ENCODE measurements at regions not wholly inside any gene's neighbourhood (a gene's known extent, or its start where the extent isn't known, plus 50 kb on each side); places are given as distances from the start of the nearest gene placed in this dataset.
"Not testable (repeated sequence)": the region's sequence is repeated elsewhere in the genome, so short reads cannot be mapped to it uniquely, and the experiment has no call there.

DNA sequence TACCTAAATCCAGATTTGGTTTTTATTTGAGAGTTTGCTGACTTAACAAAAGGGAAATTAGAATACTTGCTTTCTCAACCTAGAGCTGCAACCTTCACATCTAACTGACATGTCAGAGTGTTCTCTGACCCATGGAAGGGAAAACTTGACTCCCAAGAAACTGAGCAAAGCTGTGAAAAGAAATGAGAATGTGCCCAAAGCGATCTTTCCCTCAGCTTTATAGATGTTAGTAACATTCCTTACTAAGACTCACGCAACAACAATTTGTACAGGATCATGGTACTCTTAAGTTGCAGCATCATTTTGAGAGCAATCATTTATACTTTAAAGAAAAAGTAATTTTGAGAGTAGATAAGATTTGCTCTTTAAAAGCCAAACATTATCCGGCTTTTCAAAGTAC, 117.0 kb upstream of the FBXL7 start:
- DNase-seq: no peak

DNA sequence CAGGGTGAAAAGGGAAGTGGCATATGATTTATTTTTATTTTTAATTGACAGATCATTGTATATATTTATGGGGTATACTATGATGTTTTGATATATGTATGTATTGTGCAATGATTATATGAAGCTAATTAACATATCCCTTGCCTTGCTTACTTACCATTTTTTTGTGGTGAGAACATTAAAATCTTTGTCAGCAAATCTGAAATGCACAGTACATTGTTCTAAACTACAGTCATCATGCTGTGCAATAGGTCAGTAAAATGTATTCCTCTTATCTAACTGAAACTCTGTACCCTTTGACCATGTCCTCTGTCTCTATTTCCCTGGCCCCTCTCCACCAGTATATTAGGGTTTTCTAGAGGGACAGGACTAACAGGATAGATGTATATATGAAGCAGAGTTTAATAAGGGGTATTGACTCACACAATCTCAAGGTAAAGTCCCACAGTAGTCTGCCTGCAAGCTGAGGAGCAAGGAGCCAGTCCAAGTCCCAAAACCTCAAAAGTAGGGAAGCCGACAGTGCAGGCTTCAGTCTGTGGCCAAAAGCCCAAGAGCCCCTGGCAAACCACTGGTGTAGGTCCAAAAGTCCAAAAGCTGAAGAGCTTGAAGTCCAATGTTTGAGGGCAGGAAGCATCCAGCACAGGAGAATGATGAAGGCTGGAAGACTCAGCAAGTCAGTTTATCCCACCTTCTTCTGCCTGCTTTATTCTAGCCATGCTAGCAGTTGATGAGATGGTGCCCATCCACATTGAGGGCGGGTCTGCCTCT, 122.2 kb upstream of the FBXL7 start:
- no peak for DNase-seq

DNA sequence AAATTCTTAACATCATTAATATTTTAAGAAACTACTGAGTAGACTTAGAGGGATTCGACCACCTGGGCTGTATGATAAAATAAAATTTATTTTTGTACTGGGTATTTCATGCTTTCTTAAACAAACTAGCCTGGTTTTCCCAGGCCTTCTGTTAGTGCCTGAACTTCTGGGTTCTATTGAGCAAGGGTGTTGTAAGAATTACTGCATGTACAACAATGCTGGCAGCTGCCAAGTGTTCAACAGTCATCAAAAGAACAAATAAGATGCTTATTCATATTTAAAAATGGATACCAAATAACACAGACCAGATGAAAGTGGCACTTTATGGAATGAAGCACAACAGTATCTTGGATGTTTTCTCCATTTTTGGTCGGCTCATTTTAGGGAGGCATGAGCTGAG, 123.2 kb upstream of the FBXL7 start:
- no peak for DNase-seq

DNA sequence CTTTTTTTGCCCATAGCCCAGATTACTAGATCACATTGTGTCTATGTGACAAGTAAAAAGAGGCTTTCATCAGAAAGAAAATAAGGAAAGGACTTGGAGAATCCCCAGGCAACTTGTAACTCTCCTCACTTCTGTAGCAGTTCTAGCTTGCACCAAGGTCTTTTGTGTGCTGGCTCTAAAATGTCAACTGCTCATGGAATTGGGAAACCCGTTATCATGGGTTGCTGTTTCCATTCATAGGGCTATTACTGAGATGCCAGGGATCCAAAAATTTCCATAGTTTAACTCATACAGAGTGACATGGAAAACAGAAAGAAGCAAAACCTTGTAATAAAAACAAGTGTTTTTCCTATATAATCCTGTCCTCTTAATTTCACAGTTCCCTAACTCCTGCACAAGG, 123.9 kb upstream of the FBXL7 start:
- DNase-seq: no peak

DNA sequence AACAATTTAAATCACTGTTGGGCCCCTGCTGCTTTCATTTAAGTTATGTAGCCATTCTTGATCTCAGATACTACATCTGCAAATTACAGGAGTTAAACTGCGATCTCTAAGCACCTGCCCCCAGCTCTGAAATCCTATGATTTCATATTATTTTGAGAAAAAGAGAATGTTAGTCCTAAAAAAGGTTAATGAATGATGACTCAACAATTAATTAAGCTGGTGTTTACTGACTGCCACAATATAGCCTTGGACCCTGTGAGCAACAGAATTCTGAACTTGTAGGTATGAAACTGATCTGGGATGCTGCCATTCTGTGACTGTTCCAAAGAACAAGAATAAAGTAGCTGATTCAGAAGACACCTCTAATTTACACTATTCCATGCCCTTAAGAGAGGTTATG, 124.4 kb upstream of the FBXL7 start:
- DNase-seq: no peak

DNA sequence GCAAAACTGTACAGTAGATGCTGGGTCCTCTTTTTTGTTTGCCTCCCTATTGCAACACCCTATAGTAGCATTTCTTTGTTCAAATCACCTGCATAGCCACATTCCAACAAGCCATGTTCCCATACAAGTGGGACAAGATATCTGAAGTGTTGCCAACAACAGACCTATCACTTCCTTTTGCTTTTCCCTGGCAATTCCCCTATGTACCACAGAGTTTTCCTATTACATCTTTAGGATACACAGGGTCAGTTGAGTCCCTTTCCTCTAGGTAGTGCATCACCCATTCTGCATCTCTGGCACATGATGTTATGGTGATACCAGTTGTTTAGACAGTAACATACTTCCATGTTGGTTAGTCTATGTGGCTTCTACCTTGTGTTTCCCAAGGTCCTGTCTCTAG, 125.1 kb upstream of the FBXL7 start:
- no peak for DNase-seq

DNA sequence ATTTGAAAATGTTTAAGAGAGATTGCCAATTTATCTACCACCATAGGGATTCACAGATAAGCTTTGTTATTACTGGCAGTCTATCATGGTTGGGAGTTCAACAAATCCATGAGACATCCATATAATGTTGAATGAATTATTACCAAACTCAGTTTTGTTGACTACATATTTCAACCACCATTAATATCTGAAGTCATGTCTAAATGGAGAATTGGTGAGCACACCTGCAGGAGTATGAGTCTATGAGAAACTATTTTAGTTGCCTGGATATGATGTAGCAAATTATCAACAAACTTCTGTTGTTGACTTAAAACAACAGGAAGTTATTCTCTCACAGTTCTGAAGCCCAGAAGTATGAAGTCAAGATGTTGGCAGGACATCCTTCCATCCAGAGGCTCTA, 126.8 kb upstream of the FBXL7 start:
- DNase-seq: no peak

DNA sequence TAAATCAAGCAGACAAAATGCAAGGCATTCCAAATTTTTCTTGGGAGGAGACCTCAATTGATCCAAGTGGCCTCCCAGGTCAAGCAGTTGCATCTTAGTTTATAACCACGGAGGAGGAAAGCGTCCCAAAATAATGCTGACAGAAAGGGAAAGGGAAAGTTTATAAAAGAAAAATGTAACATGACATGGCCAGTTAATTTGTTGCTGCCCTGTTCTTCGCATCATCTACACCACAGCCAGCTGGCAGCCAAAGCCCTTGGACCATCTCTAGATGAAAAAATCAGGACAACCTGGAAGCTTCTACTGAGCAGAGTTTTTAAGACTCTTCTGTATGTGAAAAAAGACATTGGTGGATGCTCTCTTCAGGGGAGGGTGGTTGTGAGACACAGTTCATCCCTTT, 128.8 kb upstream of the FBXL7 start:
- no peak for DNase-seq

DNA sequence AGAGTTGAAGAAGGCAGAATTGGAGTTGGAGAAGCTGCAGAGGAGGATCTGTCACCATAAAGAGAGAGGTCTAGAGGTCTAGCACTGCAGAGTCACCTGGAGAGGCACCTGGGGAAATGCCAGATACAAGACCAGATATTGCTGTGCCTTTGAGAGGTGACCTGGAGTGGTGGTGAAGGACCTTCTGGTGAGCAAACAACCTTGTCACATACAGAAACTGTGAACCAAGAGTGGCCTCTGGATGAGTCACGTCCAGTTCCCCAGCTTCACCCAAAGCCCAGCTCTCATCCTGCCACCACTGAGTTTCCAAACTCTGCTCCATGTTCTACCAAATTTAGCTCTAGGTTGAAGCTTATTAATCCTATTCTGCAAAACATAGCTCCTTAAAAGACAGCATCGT, 131.1 kb upstream of the FBXL7 start:
- no peak for DNase-seq

DNA sequence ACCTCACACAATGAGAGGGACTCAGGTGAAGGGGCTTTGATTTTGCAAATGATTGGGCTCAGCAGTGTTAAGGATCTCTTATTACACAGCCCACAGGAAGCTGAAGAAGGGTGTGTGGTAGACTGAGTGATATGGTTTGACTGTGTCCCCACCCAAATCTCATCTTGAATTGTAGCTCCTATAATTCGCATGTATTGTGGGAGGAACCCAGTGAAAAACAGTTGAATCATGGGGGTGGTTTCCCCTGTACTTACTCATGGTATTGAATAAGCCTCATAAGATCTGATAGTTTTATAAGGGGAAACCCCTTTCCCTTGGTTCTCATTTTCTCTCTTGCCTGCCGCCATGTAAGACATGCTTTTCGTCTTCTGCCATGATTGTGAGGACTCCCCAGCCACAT, 132.5 kb upstream of the FBXL7 start:
- DNase-seq: no peak

DNA sequence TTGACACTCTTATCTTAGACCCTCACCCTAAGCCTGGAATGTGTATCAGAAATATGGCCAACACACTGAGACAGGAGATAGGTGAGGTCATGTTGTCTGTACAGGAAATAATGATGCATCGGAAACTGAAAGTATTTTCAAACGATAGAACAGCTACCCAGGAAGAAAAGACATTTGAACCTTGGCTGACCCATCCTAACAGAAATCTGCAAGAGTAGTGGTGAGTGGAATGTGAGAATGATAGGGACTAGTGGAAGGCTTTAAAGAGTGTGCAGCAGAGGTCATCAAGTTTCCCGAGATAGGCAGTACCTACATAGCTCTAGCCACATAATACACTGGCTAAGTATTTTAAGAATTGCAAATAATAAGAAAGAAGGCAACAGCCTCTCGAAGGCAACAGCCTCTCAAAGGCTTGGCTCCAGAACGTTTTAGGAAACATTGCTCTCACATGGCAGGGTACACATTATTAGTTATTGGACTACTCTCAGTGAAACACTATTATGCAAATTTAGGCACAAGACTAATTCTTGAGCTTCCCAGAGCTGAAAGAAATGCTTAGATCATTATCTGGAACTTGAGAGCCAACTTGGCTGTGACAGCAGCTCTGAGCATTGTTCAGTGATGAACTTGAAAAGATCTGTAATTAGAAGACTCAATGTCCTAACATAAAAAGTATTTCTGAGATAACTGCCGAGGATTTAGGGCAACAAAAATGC, 133.1 kb upstream of the FBXL7 start:
- no peak for DNase-seq

DNA sequence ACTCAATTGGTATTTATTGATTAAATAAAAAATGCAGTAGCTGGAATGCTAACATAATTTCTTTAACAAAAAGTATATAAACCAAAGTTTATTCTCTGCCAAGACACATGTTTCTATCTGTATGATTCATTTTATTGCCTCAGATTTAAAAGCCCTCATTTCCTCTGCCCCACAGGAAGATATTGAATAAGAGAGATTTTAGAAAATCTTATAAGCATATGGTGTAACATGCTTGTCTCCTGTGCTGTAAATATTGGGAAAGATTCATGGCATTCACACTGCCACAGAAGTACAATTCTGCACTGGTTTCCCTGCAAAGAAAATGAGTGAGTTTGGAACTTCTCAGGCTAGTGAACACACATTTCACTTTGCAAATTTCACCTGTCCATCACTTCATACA, 134.9 kb upstream of the FBXL7 start:
- DNase-seq: no peak

DNA sequence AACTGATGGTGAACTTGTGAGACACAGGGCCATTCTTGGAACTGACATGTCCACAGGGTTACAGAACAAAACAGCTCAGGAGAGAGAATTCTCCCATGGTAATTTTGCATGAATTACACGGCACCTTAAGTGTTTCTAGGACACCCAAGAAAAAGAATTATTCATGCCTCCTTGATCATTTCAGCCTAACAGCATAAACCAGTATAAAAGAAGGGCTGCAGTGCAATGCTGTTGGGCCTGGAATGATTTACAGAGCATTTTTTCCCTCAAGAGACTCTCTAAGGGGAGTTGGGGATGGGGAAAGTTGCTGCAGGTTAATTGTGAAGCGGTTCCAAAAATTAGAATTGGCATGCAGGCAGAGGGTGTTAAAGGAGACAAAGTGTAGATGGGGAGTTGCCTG, 136.4 kb upstream of the FBXL7 start:
- DNase-seq: no peak

DNA sequence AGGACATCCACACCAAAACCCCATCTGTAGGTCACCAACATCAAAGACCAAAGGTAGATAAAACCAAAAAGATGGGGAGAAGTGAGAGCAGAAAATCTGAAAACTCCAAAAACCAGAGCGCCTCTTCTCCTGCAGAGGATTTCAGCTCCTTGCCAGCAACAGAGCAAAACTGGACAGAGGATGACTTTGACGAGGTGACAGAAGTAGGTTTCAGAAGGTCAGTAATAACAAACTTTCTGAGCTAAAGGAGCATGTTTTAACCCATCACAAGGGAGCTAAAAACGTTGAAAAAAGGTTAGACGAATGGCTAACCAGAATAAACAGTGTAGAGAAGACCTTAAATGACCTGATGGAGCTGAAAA, 142.9 kb upstream of the FBXL7 start:
- not testable (repeated sequence) for DNase-seq

DNA sequence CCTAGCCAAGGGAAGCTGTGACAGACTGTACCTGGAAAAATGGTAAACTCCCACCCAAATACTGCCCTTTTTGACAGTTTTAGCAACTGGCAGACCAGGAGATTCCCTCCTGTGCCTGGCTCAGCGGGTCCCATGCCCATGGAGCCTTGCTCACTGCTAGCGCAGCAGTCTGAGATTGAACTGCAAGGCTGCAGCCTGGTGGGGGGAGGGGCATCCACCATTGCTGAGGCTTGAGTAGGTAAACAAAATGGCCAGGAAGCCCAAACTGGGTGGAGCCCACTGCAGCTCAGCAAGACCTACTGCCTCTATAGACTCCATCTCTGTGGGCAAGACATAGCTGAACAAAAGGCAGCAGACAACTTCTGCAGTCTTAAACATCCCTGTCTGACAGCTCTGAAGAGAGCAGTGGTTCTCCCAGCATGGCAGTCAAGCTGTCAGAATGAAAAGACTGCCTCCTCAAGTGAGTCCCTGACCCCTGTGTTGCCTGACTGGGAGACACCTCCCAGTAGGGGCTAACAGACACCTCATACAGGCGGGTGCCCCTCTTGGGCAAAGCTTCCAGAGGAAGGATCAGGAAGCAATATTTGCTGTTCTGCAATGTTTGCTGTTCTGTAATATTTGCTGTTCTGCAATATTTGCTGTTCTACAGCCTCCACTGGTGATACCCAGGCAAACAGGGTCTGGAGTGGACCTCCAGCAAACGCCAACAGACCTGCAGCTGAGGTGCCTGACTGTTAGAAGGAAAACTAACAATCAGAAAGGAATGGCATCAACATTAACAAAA, 143.5 kb upstream of the FBXL7 start:
- not testable (repeated sequence) for DNase-seq

DNA sequence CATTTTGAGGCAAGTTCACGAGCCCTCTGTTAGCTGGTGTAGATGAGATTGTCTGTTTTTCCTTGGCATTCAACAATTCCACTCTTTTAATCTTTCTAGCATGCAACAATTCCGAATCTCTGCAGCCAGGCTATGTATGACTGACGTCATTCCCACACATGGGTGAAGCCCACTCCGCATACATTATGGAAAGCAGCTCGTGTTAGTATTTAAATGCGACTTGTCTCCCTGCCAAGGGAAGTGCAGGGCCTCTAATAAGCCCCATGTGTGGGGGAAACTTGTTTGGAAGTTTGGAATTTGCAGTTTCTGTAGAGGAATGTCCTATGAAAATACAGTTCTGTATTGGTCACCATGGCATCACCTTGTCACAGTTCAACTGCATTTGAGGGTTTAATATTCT, 146.0 kb upstream of the FBXL7 start:
- DNase-seq: no peak

DNA sequence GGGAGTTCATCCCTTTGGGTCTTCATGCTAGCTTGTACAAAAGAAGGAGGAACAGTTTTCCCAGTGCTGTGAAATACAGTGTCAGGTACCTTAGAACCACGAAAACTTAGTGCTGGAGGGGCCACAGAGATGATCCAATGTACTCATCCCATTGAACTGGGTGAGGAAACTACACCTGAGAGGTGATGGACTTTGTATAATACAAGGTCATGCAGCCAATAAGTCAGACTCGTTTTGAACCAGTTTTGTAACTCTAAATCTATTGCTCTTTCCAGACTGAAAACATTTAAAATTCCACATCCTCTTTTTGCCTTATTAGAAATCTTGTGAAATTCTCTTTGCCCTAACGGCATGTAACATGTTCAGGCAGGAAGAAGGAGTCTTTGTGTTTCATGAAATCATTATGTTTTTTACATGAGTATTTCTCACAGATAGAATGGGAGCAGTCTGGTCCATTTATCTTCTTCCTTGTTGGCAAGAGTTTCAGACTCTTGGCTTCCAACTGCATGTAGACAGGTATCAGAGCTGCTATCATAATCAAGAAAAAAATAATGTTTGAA, 146.8 kb upstream of the FBXL7 start:
- no peak for DNase-seq

DNA sequence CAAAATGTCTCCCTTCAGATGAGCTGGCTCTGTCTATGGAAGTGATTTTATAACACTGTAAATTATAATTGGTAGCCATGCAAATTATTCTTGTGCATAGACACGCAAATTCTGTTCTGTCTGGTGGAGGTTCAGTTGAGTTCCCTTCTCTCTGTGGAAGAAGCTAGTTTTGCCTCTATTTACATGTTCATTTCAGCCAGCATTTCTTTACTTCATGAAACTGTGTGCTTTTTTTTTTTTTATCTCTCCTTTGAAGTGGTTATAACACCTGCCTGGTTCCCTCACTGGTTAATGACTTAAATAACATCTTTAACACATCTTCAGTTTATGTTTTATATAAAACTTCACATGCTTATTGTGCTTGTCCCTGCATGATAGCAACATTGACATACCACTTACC, 149.4 kb upstream of the FBXL7 start:
- no peak for DNase-seq

DNA sequence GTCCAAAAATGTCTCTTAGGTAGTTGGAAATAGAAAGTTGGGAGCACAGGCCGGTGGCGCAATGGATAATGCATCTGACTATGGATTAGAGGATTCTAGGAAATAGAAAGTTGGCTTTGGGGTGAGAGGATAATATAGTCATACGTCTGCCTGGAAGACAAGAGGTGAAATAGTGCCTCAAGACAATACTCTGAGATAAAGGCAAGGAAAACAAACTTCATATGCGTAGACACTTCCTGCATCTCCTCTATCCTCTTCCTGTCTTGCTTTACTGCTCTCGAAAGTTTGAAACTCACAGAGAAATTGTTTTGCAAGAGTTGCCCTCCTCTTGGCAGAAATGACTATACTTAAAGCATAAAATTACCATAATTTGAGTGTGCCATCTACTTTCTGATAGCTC, 153.2 kb upstream of the FBXL7 start:
- DNase-seq: no peak

DNA sequence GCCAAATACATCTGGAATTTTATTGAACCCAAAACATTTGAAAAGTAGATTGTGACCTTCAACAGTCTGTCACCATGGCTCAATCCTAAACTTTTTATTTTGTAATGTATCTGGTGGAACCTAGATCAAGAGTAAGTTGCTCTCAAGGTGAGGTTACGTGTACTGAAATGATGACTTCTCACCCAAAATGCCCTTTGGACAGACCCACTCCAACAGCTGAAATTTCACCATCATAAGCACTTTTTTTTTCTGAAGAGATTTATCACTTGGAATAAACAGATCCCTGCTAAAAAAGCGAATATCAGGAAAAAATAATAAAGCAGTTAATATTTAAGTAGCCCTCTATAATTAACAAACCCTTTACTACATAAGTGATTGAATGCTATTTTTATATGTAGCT, 155.0 kb upstream of the FBXL7 start:
- no peak for DNase-seq

DNA sequence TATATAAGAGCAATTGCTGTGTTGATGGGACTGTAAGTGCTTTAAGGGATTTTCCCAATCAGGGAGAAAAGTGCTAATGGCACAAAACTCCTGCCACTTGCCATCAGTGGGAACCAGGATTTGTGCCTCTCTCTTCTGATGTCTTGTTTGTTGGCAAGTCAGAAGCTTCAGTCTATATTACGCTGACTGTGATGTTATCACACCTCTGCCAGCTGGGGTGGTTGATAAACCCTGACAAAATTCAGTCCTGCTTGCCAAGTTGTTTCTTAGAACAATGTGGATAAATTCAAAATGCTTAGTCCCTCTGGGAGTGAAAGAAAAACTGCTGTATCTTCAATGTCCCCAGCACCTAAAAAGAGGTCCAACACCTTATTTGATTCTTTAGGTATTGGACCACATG, 161.4 kb upstream of the FBXL7 start:
- no peak for DNase-seq

DNA sequence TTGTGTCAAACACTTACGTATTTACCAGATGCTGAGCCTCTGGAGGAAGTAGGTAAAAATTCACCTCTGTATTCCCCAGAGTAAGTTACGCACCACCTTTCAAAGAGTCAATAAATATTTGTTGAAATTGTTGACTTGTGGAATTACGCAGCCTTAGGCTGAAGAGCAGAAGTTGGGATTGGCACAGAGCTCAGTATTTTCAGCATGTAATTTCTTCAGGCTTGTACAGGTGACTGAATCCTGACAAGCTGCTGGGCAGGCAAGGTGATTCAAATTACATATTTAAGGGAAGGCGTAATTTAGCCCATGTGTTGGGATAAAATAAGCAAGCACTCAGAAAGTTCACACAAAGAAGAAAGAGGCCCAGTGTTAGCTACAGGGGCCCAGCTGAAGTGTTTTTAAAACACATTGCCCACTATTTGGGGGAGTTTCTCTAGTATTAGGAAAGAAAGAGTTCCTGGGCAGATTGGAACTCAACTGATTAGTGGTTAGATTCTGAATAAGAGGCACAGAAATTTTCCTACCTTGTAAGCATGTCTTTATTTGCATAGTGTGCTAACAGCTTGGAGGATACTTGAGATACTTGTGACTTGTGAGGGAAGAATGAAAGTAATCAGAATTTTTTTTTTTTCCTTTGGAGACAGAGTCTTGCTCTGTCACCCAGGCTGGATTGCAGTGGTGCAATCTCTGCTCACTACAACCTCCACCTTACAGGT, 165.3 kb upstream of the FBXL7 start:
- no peak for DNase-seq

DNA sequence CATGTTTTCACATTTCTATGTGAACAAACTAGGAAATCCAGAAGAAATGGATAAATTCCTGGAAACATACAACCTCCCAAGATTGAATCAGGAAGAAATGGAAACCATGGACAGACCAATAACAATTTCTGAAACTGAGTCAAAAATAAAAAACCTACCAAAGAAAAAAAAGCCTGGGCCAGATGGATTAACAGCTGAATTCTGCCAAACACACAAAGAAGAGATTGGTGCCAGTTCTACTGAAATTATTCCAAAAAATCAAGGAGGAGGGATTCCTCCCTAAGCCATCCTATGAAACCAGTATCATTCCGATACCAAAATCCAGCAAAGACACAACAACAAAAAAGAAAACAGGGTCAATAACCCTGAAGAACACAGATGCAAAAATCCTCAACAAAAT, 166.9 kb upstream of the FBXL7 start:
- DNase-seq: no peak

Measured in bone marrow (tissue), 2 donors.